ENCODE measurements at regions not wholly inside any gene's neighbourhood (a gene's known extent, or its start where the extent isn't known, plus 50 kb on each side); places are given as distances from the start of the nearest gene placed in this dataset.

GRCh38 chr2:2848621-2849333 lies 517.7 kb upstream of the MYT1L start:
- H3K9me3 Mint-ChIP-seq, result no peaks in the 10 kb centered on the region
- peak; percentile 51 for DNase-seq (ENCODE audit: low spot score)
- peaks cover 19% of the 10 kb centered on the region for H3K4me1 Mint-ChIP-seq
- Histone ChIP-seq H2AFZ (replicated peaks) (no peak overlapping the region), H4K20me1 (ENCODE audit: low read depth) (no peaks in the 10 kb centered on the region), H3K4me3 (no peak overlapping the region), H3K9me3 (ENCODE audit: low read depth) (no peaks in the 10 kb centered on the region), H3K27ac (no peak overlapping the region), H3K79me2 (ENCODE audit: low read depth) (no peaks in the 10 kb centered on the region), H3K4me2 (peak overlapping the region; percentile 67), H3K9ac (no peak overlapping the region), H3K36me3 (no peaks in the 10 kb centered on the region), H3K4me1 (peaks cover 24% of the 10 kb centered on the region), H3F3A (ENCODE audit: low read depth) (no peaks in the 10 kb centered on the region), H3K27me3 (no peaks in the 10 kb centered on the region)
- peaks cover 8% of the 10 kb centered on the region for H3K27me3 Mint-ChIP-seq (ENCODE audit: insufficient read depth, low read depth)
- TF ChIP-seq EZH2phosphoT487 (IDR thresholded peaks at IDR 0.05) (no peak), EZH2 (IDR thresholded peaks at IDR 0.05) (no peak)
- TF ChIP-seq, protein P1, sequence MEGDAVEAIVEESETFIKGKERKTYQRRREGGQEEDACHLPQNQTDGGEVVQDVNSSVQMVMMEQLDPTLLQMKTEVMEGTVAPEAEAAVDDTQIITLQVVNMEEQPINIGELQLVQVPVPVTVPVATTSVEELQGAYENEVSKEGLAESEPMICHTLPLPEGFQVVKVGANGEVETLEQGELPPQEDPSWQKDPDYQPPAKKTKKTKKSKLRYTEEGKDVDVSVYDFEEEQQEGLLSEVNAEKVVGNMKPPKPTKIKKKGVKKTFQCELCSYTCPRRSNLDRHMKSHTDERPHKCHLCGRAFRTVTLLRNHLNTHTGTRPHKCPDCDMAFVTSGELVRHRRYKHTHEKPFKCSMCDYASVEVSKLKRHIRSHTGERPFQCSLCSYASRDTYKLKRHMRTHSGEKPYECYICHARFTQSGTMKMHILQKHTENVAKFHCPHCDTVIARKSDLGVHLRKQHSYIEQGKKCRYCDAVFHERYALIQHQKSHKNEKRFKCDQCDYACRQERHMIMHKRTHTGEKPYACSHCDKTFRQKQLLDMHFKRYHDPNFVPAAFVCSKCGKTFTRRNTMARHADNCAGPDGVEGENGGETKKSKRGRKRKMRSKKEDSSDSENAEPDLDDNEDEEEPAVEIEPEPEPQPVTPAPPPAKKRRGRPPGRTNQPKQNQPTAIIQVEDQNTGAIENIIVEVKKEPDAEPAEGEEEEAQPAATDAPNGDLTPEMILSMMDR (IDR thresholded peaks at IDR 0.05), result no peak
- H3K36me3 Mint-ChIP-seq, result no peaks in the 10 kb centered on the region
- H3K4me3 Mint-ChIP-seq, result no peak overlapping the region
- H3K27ac Mint-ChIP-seq, result no peak overlapping the region

DNA sequence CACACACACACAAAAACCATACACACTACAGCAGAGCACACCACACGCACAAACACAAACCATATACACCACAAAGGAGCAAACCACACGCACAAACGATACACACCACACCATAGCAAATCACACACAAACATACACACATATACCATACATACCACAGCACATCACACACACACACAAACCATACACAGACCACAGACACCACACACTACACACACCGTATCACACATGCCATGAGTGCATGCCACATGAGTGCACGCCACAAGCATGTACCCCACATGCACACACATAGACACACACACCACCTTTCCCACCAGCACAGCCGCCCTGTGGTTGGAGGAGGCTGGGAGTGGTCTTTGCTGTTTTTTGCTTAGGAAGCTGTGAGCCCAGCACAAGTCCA lies 517.1 kb upstream of the MYT1L start:
- no peak overlapping the region for H3K27ac Mint-ChIP-seq
- Histone ChIP-seq H3K4me2 (no peak overlapping the region), H3K9ac (no peak overlapping the region), H3K27ac (no peak overlapping the region), H3K4me1 (peaks cover 24% of the 10 kb centered on the region), H2AFZ (replicated peaks) (no peak overlapping the region), H3K27me3 (no peaks in the 10 kb centered on the region), H3K79me2 (ENCODE audit: low read depth) (no peaks in the 10 kb centered on the region), H3K36me3 (no peaks in the 10 kb centered on the region), H3K4me3 (no peak overlapping the region), H3K9me3 (ENCODE audit: low read depth) (no peaks in the 10 kb centered on the region), H3F3A (ENCODE audit: low read depth) (no peaks in the 10 kb centered on the region), H4K20me1 (ENCODE audit: low read depth) (no peaks in the 10 kb centered on the region)
- H3K9me3 Mint-ChIP-seq, result no peaks in the 10 kb centered on the region
- H3K4me1 Mint-ChIP-seq, result peaks cover 19% of the 10 kb centered on the region
- H3K4me3 Mint-ChIP-seq, result no peak overlapping the region
- no peaks in the 10 kb centered on the region for H3K36me3 Mint-ChIP-seq
- no peak for TF ChIP-seq EZH2phosphoT487 (IDR thresholded peaks at IDR 0.05)
- no peak for TF ChIP-seq EZH2 (IDR thresholded peaks at IDR 0.05)
- TF ChIP-seq, protein P1 (IDR thresholded peaks at IDR 0.05), result no peak
- peaks cover 8% of the 10 kb centered on the region for H3K27me3 Mint-ChIP-seq (ENCODE audit: insufficient read depth, low read depth)
- no peak for DNase-seq (ENCODE audit: low spot score)

DNA sequence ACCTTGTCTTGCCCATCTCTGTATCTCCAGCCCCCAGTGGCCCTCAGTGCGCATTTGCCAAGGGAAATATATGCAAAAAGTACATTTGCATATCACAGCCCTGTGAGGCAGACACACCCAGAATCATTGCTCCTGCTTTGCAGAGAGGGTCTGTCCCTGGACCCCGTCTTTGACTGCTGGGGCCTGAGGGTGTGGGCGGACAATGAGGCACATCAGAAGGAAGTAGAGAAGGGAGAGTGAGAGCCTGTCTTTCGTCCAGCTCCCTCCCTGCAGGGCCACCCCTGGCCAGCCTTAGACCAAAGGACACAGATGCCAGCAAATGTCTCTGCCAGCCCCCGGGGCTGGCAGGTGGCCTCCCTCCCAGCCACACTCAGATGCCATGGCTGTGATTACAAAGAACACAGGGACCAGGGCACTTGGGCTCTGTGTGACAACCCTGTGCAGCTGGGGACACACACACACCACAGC lies 516.2 kb upstream of the MYT1L start:
- peaks cover 8% of the 10 kb centered on the region for H3K27me3 Mint-ChIP-seq (ENCODE audit: insufficient read depth, low read depth)
- peaks cover 19% of the 10 kb centered on the region for H3K4me1 Mint-ChIP-seq
- no peak overlapping the region for H3K27ac Mint-ChIP-seq
- H3K4me3 Mint-ChIP-seq, result no peak overlapping the region
- no peaks in the 10 kb centered on the region for H3K36me3 ChIP-seq
- no peaks in the 10 kb centered on the region for H4K20me1 ChIP-seq (ENCODE audit: low read depth)
- H3K9me3 ChIP-seq (ENCODE audit: low read depth), result no peaks in the 10 kb centered on the region
- no peaks in the 10 kb centered on the region for H3K36me3 Mint-ChIP-seq
- H3K79me2 ChIP-seq (ENCODE audit: low read depth), result no peaks in the 10 kb centered on the region
- no peak overlapping the region for H3K4me2 ChIP-seq
- H3F3A ChIP-seq (ENCODE audit: low read depth), result no peaks in the 10 kb centered on the region
- H2AFZ ChIP-seq (replicated peaks), result no peak overlapping the region
- no peak for DNase-seq (ENCODE audit: low spot score)
- H3K27me3 ChIP-seq, result no peaks in the 10 kb centered on the region
- H3K9me3 Mint-ChIP-seq, result no peaks in the 10 kb centered on the region
- no peak overlapping the region for H3K27ac ChIP-seq
- H3K4me1 ChIP-seq, result peaks cover 24% of the 10 kb centered on the region
- no peak overlapping the region for H3K4me3 ChIP-seq
- H3K9ac ChIP-seq, result no peak overlapping the region
- TF ChIP-seq EZH2phosphoT487 (IDR thresholded peaks at IDR 0.05) (no peak), EZH2 (IDR thresholded peaks at IDR 0.05) (no peak)
- TF ChIP-seq, protein P1 (IDR thresholded peaks at IDR 0.05), result no peak
